NCI-H2107 treated with DMSO at 0.1 percent for 48 hours (cell line): ENCODE measurements at regions not wholly inside any gene's neighbourhood (a gene's known extent, or its start where the extent isn't known, plus 50 kb on each side); places are given as distances from the start of the nearest gene placed in this dataset.

ENCODE experiments used
- DNase-seq: peaks from one replicate; lab custom pipeline; 2025; ENCODE audit not compliant: unreplicated experiment; lab: John Stamatoyannopoulos, UW

DNA sequence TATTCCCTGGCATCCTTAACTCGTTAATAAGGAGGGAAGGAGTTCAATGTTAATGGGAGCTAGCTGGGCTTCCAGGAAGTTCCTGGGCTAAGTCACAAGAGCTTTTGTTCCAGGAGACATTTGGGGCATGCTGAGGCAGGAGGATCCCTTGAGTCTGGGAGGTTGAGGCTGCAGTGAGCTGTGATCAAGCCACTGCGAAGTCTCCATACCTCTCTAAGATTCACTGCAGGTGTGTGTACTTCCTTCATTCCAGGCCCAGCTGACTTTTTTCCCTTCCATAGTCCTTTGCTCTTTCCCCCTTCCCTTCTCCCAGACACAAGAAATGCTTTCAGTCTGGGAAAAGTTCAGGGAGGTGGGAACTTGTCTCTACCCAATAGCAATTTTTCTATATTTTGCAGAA, 489.8 kb downstream of the NPIPA7 start:
- DNase-seq = no peak

DNA sequence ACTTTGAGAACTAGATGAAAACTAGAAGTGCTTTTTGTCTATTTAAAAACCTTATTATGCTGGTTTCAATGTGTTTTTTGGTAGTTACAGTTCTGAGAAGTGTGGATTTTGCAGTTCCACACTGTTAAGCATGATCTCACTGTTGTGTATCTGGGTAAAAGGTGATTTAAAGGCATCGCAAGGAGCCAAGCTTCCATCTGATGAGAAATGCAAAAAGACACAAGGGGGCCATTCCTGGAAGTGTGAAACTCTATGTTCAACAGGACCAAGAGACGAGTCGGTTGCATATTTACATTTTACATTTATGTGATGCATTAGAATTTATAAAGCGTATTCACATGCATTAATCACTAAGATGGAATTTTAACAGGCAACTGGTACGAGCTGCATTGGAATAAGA, 490.8 kb downstream of the NPIPA7 start:
- DNase-seq = no peak

DNA sequence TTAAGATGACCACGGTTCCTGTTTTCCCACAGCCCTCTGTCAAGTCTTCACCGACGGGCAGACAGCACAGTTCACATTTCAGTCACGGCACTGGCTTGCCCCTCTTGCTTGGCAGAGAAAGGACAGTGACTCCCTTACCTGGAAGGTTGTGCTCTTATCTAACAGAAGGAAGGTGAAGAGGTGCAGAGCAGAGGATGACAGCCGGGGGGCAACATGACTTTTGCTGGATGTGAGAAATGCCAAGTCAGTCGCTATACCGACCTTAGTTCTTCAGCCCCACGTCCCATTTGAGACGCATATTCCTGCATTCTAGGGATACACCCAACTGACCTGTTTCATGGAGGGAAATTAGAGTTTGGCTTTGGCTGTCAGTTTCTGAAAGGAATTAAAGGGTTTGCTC, 492.3 kb downstream of the NPIPA7 start:
- DNase-seq = no peak

DNA sequence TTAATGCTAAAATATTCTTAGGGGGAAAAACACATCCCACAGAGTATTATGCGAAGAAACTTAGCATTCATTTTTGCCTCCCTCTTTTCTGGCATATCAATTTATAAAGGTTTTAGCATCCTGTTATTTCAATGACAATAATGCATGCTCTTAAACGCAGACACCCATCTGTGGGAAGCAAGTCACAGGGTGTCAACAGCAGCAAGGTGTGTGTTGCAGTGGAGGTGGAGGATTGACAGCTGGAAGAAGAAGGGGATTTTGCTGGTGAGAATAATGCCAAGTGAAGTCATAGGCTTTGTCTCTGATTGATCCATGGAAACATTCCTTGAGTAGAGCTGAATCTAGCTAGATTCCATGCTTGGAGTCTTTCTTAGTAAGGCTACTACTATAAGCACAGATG, 498.1 kb downstream of the NPIPA7 start:
- DNase-seq = no peak

DNA sequence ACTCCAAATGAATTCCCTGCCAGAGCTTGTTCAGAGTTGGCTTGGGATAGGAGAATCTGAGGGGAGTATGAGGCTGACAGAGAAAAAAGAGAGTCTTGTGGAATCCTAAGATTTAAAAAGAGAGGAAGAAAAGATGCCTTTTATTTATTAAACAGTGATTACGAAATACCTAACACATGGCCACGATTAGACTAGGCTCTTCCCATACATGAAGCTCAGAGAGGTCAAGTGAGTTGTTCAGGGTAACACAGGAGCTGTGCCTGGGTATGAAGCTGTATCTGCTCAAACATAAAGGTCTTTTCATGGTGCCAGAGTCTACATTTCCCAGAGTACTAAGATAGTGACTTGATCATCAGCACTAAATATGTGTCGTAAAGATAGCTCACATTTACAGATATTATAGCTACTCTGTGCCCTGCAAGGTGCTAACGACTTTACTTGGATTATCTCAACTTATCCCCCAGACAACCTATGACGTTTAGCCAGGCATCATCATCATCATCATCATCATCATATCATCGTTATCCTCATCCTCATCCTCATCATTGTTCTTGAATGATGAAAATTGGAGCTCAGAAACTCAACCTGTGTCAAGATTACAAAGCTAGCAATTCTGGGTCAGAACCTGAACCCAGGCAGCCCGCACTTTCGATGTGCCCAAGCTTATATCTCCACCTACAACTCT, 500.8 kb downstream of the NPIPA7 start:
- no peak for DNase-seq

DNA sequence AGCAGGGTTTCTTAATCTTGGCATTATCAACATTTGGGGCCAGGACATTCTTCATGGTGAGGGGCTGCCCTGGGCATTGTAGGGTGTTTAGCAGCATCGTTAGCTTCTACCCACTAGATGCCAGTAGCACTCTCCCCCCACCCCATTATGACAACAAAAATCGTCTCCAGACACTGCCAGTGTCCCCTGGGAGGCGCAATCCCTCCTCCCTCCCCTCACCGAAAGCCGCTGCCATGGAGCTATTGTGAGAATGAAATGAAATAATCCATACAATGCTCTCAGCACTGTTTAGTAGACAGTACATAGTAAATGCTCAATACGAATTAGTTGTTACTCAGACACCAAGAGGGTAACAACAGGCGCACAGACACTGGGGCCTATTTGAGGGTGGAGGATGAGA, 502.9 kb downstream of the NPIPA7 start:
- no peak for DNase-seq

DNA sequence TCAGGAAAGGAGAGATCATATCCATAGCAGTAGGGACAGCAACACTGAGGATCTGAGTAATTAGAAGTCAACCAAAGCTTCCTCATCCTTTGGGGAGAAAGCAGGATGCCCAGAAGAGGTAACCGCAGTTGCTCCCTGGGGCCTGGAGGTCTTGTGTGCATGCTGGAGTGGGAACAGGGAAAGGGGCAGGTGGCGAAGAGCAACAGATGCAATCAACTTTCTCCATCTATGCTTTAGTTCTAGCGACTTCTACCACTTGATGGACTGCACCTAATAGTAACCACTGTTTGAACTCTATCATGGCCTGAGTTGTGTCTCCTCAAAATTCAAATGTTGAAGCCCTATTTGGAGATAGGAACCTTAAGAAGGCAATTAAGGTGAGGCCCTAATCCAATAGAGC, 503.8 kb downstream of the NPIPA7 start:
- no peak for DNase-seq

DNA sequence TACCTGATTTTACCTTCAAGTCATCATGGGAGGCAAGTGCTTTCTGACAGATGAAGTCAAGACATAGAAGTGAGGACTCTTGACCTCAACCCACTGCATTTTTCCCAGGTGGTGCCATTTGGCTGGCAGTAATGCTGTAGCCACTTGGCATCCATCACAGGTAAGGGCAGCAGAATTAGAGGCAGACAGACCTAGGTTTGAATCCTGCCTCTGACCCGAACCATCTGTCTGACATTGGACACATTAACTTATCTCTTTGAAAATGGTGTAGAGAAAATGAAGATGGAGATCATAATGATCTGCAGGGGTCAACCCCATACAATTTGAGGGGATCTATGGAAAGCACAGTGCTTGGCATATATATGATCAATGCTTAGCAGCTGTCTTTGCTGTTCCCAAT, 505.5 kb downstream of the NPIPA7 start:
- DNase-seq = no peak

DNA sequence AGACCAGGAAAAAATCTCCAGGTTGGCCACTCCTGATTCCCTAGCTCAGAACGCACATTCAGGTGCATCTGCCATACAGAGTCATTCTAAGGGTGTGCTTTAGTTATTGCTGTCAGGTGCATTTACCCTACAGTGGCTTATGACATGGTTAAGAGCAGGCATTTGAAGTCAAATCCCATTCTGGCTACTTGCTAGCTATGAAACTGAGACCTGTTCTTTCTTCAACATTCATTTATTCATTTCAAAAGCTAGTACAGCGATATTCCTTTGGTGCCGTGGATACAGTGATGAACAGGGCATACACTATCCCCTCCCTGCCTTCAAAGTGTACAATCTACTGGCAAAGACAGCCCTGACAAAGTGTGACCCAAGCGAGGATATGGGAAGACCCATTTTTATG, 508.3 kb downstream of the NPIPA7 start:
- DNase-seq = no peak

DNA sequence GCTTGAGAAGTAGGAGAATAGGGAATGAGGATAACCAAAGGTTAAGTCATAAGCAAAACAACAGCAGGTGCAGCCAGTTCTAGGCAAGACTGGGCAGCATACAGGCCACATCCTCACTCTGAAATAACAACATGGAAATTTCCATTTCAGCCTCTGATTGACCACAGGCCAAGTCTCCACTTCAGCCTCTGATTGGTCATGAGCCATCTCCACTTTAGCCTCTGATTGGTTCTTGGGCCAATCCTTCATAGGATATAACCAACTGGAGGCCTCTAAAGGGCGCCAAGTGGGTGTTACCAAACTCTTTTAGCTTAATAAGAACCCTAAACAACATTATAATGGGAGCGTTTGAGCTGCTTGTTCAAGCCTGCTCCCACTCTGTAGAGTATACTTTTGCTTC, 512.0 kb downstream of the NPIPA7 start:
- no peak for DNase-seq

DNA sequence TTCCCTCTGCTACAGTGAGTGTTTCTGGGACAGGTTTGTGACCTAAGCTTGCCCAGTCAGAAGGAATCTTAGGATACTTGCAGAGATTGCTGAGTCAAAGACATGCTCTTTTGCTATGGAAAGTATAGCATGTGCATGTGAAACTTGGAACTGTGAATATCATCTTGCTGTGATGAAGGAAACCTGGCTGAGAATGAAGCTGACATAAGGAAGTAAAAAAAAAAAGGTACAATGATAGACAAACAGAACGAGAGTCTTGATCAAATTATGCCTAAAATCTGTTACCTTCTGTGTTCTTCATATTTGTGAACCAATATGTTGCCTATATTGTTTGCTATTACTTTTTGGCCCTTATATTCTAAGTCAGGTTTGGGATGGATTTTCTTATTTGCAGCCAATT, 525.7 kb downstream of the NPIPA7 start:
- DNase-seq = no peak

DNA sequence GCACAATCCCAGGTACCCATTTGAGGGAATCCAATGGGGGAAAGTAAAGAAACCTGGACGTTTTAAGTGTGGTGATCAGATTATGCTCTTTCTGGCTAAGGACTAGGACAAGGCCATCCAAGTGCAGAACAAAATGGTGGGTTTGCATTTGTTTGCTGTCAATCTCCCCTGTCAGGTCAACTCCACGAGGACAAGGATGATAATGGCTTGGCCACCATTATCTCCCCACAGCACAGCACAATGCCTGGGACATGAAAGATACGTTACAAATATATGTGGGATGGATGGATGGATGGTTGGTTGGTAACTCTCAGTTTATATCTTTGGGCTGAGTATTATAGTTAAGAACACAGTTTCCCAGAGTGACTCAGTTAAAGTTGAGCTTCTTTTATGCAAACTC, 526.9 kb downstream of the NPIPA7 start:
- no peak for DNase-seq

DNA sequence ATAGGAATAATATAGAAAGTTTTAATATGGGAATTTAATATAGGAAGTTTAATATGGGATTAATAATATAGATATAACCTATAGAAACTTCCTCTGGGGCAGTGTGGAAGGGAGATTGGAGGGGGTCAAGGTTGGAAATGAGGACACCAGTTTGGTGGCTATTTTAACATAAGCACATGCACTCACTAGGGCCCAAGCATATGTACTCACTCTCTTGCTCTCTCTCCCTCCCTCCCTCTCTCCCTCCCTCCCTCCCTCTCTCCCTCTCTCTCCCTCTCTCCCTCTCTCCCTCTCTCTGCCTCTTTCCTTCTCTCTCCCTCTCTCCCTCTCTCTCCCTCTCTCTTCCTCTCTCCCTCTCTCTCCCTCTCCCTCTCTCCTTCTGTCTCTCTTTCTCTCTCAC, 528.1 kb downstream of the NPIPA7 start:
- DNase-seq = no peak

DNA sequence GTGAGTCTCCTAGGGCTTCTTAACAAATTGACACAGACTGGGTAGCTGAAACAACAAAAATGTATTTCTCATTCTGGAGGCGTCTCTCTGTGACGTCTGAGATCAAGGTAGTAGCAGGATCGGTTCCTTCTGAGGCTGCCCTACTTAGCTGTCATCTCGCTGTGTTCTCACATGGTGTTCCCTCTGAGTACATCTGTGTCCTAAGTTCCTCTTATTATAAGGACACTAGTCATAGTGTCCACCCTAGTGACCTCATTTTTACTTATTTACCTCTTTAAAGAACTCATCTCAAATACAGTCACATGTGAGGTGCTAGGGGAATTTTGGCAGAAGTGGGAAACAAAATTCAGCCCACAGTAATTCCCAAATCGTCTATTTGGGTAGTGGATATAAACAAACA, 529.1 kb downstream of the NPIPA7 start:
- no peak for DNase-seq

DNA sequence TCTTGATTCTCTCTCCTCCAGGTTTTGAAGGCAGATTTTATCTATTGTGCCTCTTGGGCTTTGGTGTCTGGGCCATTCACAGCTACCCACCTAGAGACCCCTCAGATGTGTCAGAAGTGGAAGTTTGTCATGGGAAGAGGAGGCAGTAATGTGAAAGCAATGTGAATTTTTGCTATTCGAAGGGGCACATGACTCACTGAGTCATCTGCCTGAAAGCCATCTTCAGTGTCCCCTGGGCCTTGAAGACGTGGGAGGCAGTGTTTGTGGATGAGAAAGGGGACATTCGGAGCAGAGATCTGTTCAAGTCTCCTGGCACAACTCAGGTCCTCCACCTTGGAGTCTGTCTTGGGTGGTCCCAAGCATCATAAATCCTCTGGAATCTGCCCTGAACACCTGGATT, 530.2 kb downstream of the NPIPA7 start:
- DNase-seq = no peak

DNA sequence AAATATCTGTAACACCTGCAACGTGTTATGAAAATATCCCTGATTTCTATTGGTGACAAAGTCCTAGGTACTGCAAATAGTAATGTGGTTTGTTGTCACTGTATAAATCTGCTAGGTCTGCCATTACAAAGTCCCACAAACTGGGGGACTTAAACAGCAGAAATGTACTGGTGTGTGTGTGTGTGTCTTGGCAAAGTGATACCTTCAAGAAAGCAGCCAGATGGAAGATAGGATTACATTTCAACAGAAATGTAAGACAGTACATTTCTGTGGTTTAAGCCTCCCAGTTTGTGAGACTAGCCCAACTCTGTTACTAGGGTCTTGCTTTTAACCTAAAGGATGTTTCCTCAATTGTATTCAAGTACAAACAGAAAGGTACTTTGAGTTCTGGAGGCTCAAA, 531.7 kb downstream of the NPIPA7 start:
- no peak for DNase-seq

DNA sequence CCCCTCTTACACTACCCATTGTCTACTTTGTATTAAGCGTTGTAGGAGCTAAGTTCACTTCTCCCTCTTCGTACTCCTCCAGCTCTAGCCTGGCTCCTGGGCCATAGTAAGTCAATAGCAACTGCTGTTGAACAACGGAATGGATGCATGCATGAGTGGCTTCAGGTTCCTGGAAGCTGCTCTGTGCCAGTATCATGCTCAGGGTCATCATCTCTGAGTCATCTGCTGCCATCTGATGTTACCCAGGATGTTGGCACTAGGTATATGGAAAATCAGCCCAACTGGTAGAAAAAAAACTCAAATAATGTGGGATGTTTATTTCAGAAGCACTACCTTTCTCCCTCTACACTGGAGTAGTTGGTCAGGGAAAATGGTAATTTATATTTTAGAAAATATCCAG, 536.8 kb downstream of the NPIPA7 start:
- DNase-seq = no peak

DNA sequence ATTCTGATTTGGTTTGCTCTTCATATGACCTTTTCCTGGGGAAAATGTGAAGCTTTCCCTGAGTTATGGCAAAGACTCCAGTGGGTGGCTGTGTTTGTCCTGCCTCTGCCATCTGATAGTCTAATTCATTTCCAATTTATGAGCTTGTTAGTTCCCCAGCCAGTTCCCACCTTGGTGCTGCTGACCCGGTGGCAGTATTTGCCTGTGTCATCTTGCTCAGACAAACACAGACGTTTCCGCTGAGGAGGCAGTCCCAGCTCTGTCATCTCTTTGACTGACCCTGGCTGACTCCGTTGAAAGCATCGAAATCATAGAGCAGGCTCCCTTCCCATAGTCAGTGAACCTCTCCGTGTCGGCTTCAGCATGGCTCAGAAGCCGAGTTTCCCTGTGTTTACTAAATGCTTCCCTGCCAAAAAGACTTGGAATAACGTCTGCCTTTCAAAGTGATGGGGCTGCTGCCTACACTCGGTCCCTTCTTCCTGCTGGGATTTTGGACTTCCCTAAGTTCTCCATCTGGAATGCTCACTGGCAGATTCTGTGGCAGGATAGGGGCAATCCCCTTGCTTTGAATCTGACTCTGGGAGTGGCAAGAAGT, 538.3 kb downstream of the NPIPA7 start:
- DNase-seq = no peak

DNA sequence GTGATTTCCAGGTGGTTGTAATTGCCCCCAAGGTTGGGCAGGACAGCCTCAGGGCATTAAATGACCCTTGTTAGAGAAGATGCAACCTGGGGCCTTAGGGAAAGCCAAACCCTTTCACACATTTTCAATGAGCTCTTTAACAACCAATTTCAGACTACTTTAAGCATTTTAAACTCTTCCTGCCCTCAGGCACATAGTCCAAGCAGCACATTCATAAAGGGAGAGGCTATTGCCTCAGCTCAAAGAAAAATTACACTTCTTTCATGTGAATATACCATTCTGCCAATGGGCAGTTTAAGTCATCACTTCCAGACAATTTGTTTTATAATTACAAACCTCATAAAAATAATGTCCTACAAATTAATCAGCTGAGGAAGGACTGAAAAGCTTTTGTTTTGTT, 544.5 kb downstream of the NPIPA7 start:
- DNase-seq = no peak

DNA sequence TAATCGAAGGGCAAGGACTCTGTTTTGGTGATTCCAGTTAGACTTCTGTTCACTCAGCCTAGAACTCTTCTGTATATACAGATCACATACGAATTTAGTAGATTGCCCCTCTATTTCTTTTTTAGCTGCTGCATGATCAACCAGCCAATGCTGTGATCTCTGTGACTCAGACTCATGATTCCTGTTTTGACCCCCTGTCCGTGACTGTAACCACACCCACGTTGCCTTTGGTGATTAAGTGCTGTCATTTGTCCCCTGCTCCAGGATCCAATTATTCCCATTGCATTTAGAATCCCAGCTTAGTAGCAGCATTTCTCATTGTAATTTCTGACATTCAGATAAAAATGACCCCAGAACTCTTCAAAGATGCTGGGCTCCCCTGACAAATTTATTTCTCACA, 545.7 kb downstream of the NPIPA7 start:
- no peak for DNase-seq

DNA sequence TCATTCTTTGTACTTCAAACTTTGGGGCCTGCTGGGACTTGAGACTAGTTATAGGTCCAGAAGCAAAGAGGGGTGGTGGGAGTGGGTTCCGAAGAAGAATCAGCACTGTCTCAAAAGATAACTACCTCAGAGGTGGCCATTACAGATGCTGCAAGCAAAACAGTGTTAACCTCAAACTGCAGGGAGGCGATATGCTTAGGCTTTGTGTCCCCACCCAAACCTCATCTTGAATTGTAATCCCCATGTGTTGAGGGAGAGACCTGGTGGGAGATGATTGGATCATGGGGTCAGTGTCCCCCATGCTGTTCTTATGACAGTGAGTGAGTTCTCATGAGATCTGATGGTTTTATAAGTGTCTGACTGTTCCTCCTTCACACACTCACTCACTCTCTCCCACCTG, 545.3 kb downstream of the XYLT1 start:
- no peak for DNase-seq

DNA sequence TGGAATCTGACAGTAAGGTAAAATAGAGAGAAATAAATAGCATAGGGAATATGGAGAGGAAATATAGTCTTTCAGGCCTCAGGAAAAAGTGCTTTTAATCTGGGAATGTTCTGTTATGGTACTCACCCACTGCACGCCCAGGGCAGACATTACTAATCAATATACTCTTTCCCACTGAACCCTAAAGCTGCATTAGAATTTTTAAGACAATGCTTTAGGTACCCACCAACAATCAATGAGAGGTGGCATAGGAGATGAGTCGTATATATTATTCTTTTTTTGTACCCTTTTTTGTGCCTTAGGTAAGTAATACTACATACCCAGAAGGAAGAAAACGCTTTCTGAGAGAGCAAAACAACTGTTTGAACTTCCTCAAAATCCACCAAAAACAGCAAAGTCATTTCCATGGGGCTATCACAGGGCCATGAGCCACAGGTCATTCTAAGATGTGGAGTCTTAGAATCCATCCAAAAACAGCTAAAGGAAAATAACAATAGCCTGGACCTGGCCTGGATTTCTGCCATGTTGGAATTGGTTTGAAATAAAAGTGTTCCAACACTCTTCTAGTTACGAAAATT, 542.1 kb downstream of the XYLT1 start:
- no peak for DNase-seq
